ENCODE measurements at regions not wholly inside any gene's neighbourhood (a gene's known extent, or its start where the extent isn't known, plus 50 kb on each side); places are given as distances from the start of the nearest gene placed in this dataset.
A peak's percentile ranks its signal among the peaks of the same experiment; 100 is the strongest.

DNA sequence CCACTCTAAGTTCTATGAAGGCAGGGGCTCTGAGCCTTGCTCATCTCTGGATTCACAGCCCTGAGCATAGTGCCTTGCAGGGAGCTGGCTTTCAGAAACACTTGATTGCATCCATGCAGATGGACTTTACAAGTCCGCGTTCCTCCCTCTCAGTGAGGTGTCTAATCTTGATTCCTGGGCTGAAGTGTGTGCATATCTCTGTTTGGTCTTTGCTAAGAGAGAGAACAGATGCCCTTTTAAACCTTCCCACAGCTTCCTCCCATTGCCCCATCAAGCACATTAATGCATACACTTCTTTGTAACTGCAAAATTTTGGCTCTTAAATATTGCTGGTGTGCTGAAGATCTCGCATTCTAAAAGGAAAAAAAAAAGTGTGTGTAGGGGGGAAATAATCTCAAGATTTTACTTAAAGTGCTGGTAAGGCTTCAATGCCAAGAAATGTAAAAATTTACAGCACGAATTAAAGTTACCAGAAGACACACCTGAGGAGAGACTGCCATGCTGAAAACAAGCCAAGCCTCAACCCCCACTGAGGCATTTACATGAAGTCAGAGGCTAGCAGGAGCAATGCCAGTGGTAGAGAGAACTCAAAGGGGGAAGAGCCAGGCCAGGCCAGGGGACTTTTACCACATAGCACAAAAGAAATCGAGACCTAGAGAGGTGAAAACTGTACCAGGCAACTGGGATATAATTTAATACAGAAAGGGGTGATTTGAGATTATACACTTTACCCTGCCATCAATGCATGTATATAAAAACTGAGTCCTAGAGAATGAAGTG lies 492.1 kb downstream of the SOX6 start:
- H3K9ac ChIP-seq (ENCODE audit: low read length), result no peak overlapping the region
- no peaks in the 10 kb centered on the region for H3K27me3 ChIP-seq (ENCODE audit: insufficient read depth, low read length, poor library complexity)
- no peak overlapping the region for H3K27ac ChIP-seq (ENCODE audit: low read depth, low read length)
- no CpG with 5 or more reads among the region's 5 CpGs for WGBS (ENCODE audit: extremely low coverage, insufficient coverage, low lambda C conversion rate)
- no peak overlapping the region for H2AK5ac ChIP-seq (ENCODE audit: low read length)
- no peaks in the 10 kb centered on the region for H3K36me3 ChIP-seq (ENCODE audit: control insufficient read depth, insufficient read depth, low read length)
- no peak overlapping the region for H4K8ac ChIP-seq (ENCODE audit: low read depth, low read length)
- H2BK5ac ChIP-seq (ENCODE audit: low read length), result no peak overlapping the region
- H3K18ac ChIP-seq (ENCODE audit: low read length), result no peak overlapping the region
- H3K4me2 ChIP-seq (ENCODE audit: low read length), result no peak overlapping the region
- H3K79me1 ChIP-seq (ENCODE audit: low read length), result no peaks in the 10 kb centered on the region
- no peak overlapping the region for H2BK120ac ChIP-seq (ENCODE audit: low read depth, low read length)
- no peak overlapping the region for H2BK15ac ChIP-seq (replicated peaks; ENCODE audit: low read depth)
- no peak overlapping the region for H3K23ac ChIP-seq (ENCODE audit: low read length)
- no peaks in the 10 kb centered on the region for H3K79me2 ChIP-seq (ENCODE audit: control insufficient read depth, insufficient read depth, low read length)
- H3K4me3 ChIP-seq (ENCODE audit: low read length), result no peak overlapping the region
- no peak overlapping the region for H3K4ac ChIP-seq (ENCODE audit: low read depth, low read length)
- H3K56ac ChIP-seq (ENCODE audit: low read length), result no peak overlapping the region
- no peak overlapping the region for H4K5ac ChIP-seq (ENCODE audit: low read length)
- DNase-seq, result no peak
- no peaks in the 10 kb centered on the region for H3K4me1 ChIP-seq (ENCODE audit: control insufficient read depth, low read depth, low read length)

- Histone ChIP-seq H2AK5ac (ENCODE audit: low read length) (no peak overlapping the region), H3K79me2 (ENCODE audit: control insufficient read depth, insufficient read depth, low read length) (no peaks in the 10 kb centered on the region), H2BK120ac (ENCODE audit: low read depth, low read length) (no peak overlapping the region), H4K5ac (ENCODE audit: low read length) (no peak overlapping the region), H3K56ac (ENCODE audit: low read length) (no peak overlapping the region), H3K9ac (ENCODE audit: low read length) (no peak overlapping the region), H3K27ac (ENCODE audit: low read depth, low read length) (no peak overlapping the region), H2BK15ac (replicated peaks; ENCODE audit: low read depth) (peak overlapping the region; percentile 22), H3K27me3 (ENCODE audit: insufficient read depth, low read length, poor library complexity) (no peaks in the 10 kb centered on the region), H3K79me1 (ENCODE audit: low read length) (no peaks in the 10 kb centered on the region), H3K23ac (ENCODE audit: low read length) (no peak overlapping the region), H3K4me1 (ENCODE audit: control insufficient read depth, low read depth, low read length) (no peaks in the 10 kb centered on the region), H3K18ac (ENCODE audit: low read length) (no peak overlapping the region), H3K36me3 (ENCODE audit: control insufficient read depth, insufficient read depth, low read length) (no peaks in the 10 kb centered on the region), H3K4me2 (ENCODE audit: low read length) (no peak overlapping the region), H4K8ac (ENCODE audit: low read depth, low read length) (no peak overlapping the region), H2BK5ac (ENCODE audit: low read length) (no peak overlapping the region), H3K4ac (ENCODE audit: low read depth, low read length) (no peak overlapping the region), H3K4me3 (ENCODE audit: low read length) (no peak overlapping the region)
- no CpG with 5 or more reads among the region's 8 CpGs for WGBS (ENCODE audit: extremely low coverage, insufficient coverage, low lambda C conversion rate)
- no peak for DNase-seq
Observed at GRCh38 chr11:15865212-15865987, 490.9 kb downstream of the SOX6 start.

GRCh38 chr11:15867871-15868270 lies 488.5 kb downstream of the SOX6 start:
- H3K18ac ChIP-seq (ENCODE audit: low read length), result no peak overlapping the region

GRCh38 chr11:15870911-15871310 lies 485.4 kb downstream of the SOX6 start:
- no peak overlapping the region for H3K4me2 ChIP-seq (ENCODE audit: low read length)
- H3K23ac ChIP-seq (ENCODE audit: low read length), result no peak overlapping the region
- H2BK120ac ChIP-seq (ENCODE audit: low read depth, low read length), result no peak overlapping the region
- no peaks in the 10 kb centered on the region for H3K79me2 ChIP-seq (ENCODE audit: control insufficient read depth, insufficient read depth, low read length)
- H3K36me3 ChIP-seq (ENCODE audit: control insufficient read depth, insufficient read depth, low read length), result no peaks in the 10 kb centered on the region
- no peak overlapping the region for H3K56ac ChIP-seq (ENCODE audit: low read length)
- no peak overlapping the region for H3K27ac ChIP-seq (ENCODE audit: low read depth, low read length)
- no peak overlapping the region for H4K8ac ChIP-seq (ENCODE audit: low read depth, low read length)
- H3K9ac ChIP-seq (ENCODE audit: low read length), result no peak overlapping the region
- no peaks in the 10 kb centered on the region for H3K79me1 ChIP-seq (ENCODE audit: low read length)
- H4K5ac ChIP-seq (ENCODE audit: low read length), result no peak overlapping the region
- no peak for DNase-seq
- no peak overlapping the region for H3K4me3 ChIP-seq (ENCODE audit: low read length)
- no peaks in the 10 kb centered on the region for H3K27me3 ChIP-seq (ENCODE audit: insufficient read depth, low read length, poor library complexity)
- H3K4me1 ChIP-seq (ENCODE audit: control insufficient read depth, low read depth, low read length), result peaks cover 4% of the 10 kb centered on the region
- H3K4ac ChIP-seq (ENCODE audit: low read depth, low read length), result no peak overlapping the region
- no peak overlapping the region for H2BK15ac ChIP-seq (replicated peaks; ENCODE audit: low read depth)
- H3K18ac ChIP-seq (ENCODE audit: low read length), result no peak overlapping the region
- no peak overlapping the region for H2AK5ac ChIP-seq (ENCODE audit: low read length)
- no peak overlapping the region for H2BK5ac ChIP-seq (ENCODE audit: low read length)
- WGBS (ENCODE audit: extremely low coverage, insufficient coverage, low lambda C conversion rate), result no CpG with 5 or more reads among the region's 4 CpGs

More at GRCh38 chr11:15867871-15868270, 488.5 kb downstream of the SOX6 start:
- H4K8ac ChIP-seq (ENCODE audit: low read depth, low read length), result no peak overlapping the region
- H3K4me3 ChIP-seq (ENCODE audit: low read length), result no peak overlapping the region
- H3K36me3 ChIP-seq (ENCODE audit: control insufficient read depth, insufficient read depth, low read length), result no peaks in the 10 kb centered on the region
- no peak overlapping the region for H3K27ac ChIP-seq (ENCODE audit: low read depth, low read length)
- no peak overlapping the region for H4K5ac ChIP-seq (ENCODE audit: low read length)
- H2BK5ac ChIP-seq (ENCODE audit: low read length), result no peak overlapping the region
- no peak overlapping the region for H3K9ac ChIP-seq (ENCODE audit: low read length)
- no peak overlapping the region for H2BK120ac ChIP-seq (ENCODE audit: low read depth, low read length)
- peaks cover 2% of the 10 kb centered on the region for H3K4me1 ChIP-seq (ENCODE audit: control insufficient read depth, low read depth, low read length)
- no peak overlapping the region for H3K56ac ChIP-seq (ENCODE audit: low read length)
- no peak overlapping the region for H3K4me2 ChIP-seq (ENCODE audit: low read length)
- H3K79me2 ChIP-seq (ENCODE audit: control insufficient read depth, insufficient read depth, low read length), result no peaks in the 10 kb centered on the region
- no peaks in the 10 kb centered on the region for H3K79me1 ChIP-seq (ENCODE audit: low read length)
- no peak for DNase-seq
- no peaks in the 10 kb centered on the region for H3K27me3 ChIP-seq (ENCODE audit: insufficient read depth, low read length, poor library complexity)
- no peak overlapping the region for H2BK15ac ChIP-seq (replicated peaks; ENCODE audit: low read depth)
- H2AK5ac ChIP-seq (ENCODE audit: low read length), result no peak overlapping the region
- no peak overlapping the region for H3K4ac ChIP-seq (ENCODE audit: low read depth, low read length)
- no peak overlapping the region for H3K23ac ChIP-seq (ENCODE audit: low read length)

GRCh38 chr11:15871904-15872626 lies 484.3 kb downstream of the SOX6 start:
- Histone ChIP-seq H3K23ac (ENCODE audit: low read length) (no peak overlapping the region), H2BK120ac (ENCODE audit: low read depth, low read length) (no peak overlapping the region), H4K5ac (ENCODE audit: low read length) (no peak overlapping the region), H3K27me3 (ENCODE audit: insufficient read depth, low read length, poor library complexity) (no peaks in the 10 kb centered on the region), H3K9ac (ENCODE audit: low read length) (no peak overlapping the region), H3K4me2 (ENCODE audit: low read length) (no peak overlapping the region), H2BK15ac (replicated peaks; ENCODE audit: low read depth) (no peak overlapping the region), H3K56ac (ENCODE audit: low read length) (no peak overlapping the region), H3K4me3 (ENCODE audit: low read length) (no peak overlapping the region), H3K36me3 (ENCODE audit: control insufficient read depth, insufficient read depth, low read length) (no peaks in the 10 kb centered on the region), H3K79me1 (ENCODE audit: low read length) (no peaks in the 10 kb centered on the region), H3K4ac (ENCODE audit: low read depth, low read length) (no peak overlapping the region), H4K8ac (ENCODE audit: low read depth, low read length) (no peak overlapping the region), H3K4me1 (ENCODE audit: control insufficient read depth, low read depth, low read length) (peaks cover 8% of the 10 kb centered on the region), H3K18ac (ENCODE audit: low read length) (no peak overlapping the region), H2AK5ac (ENCODE audit: low read length) (no peak overlapping the region), H3K79me2 (ENCODE audit: control insufficient read depth, insufficient read depth, low read length) (no peaks in the 10 kb centered on the region), H2BK5ac (ENCODE audit: low read length) (no peak overlapping the region), H3K27ac (ENCODE audit: low read depth, low read length) (no peak overlapping the region)
- no peak for DNase-seq
- WGBS (ENCODE audit: extremely low coverage, insufficient coverage, low lambda C conversion rate), result no CpG with 5 or more reads among the region's 3 CpGs
